Uterus (tissue), 3 donors: ENCODE measurements at regions not wholly inside any gene's neighbourhood (a gene's known extent, or its start where the extent isn't known, plus 50 kb on each side); places are given as distances from the start of the nearest gene placed in this dataset.

Source experiments
- DNase-seq, 2 donors: peaks; one replicate each; pipeline ENCODE4 v3.0.0-alpha.2; 2019 to 2020
- H3K27ac ChIP-seq, 2 donors: fragments of 200-600 bp; sonication (generic); 1 replicate in 1 of 2; 2 replicates in 1 of 2; pipeline ENCODE4 v1.5.1; 2016 to 2018
- H3K27me3 ChIP-seq, 2 donors: fragments of 200-600 bp; sonication (generic); one replicate each; pipeline ENCODE4 v1.5.1; 2018 to 2019; ENCODE audit warnings: control low read depth in 1 of 2
- H3K36me3 ChIP-seq, 2 donors: fragments of 200-600 bp; sonication (generic); one replicate each; pipeline ENCODE4 v1.5.1; 2019; ENCODE audit warnings: control low read depth in 1 of 2
- H3K4me1 ChIP-seq, 2 donors: fragments of 200-600 bp; sonication (generic); one replicate each; pipeline ENCODE4 v1.5.1; 2018 to 2019; ENCODE audit warnings: control low read depth in 1 of 2
- H3K4me3 ChIP-seq, 2 donors: fragments of 200-600 bp; sonication (generic); 1 replicate in 1 of 2; 2 replicates in 1 of 2; pipeline ENCODE4 v1.5.1; 2018 to 2019; ENCODE audit warnings: mild to moderate bottlenecking in 1 of 2
- H3K9me3 ChIP-seq, 2 donors: fragments of 200-600 bp; sonication (generic); one replicate each; pipeline ENCODE4 v1.5.1; 2019; ENCODE audit warnings: control low read depth in 1 of 2
- CTCF ChIP-seq, 4 experiments: fragments of 200-600 bp in 2 of 4; fragments of 450-650 bp in 2 of 4; sonication (generic) in 2 of 4; IDR thresholded peaks; one replicate each; pipeline ENCODE4 v1.5.1; 2016 to 2019; ENCODE audit warnings: antibody characterized with exemption in 4 of 4, mild to moderate bottlenecking in 2 of 4, moderate library complexity in 1 of 4
- POLR2A ChIP-seq, 2 donors: fragments of 450-650 bp; IDR thresholded peaks; one replicate each; pipeline ENCODE4 v1.6.1; 2016; ENCODE audit warnings: antibody characterized with exemption in 2 of 2, mild to moderate bottlenecking in 1 of 2, moderate library complexity in 1 of 2
- intact Hi-C: fragments of 100-400 bp; cut with DNase I; formaldehyde crosslinking; loops from one replicate; pipeline ENCODE4 v1.15.1; 2023; ENCODE audit warnings: low total_unique reads
- donor health status: DM: yes; HTN: yes; CAD: no.

- H3K36me3 ChIP-seq: no peaks in the 10 kb centered on the region
- no peaks in the 10 kb centered on the region for H3K9me3 ChIP-seq
- H3K4me3 ChIP-seq: no peak overlapping the region
- H3K4me1 ChIP-seq: no peaks in the 10 kb centered on the region
- intact Hi-C loops: no loop called here
- H3K27me3 ChIP-seq: no peaks in the 10 kb centered on the region
- DNase-seq: no peak
- H3K27ac ChIP-seq: no peak overlapping the region
- TF ChIP-seq CTCF (IDR thresholded peaks at IDR 0.05) (no peak), POLR2A (IDR thresholded peaks at IDR 0.05) (no peak)
Measured at GRCh38 chr11:106475181-106475580, 397.7 kb downstream of the AASDHPPT start.

GRCh38 chr11:106477776-106478175 is 400.3 kb downstream of the AASDHPPT start:
- no peaks in the 10 kb centered on the region for H3K27me3 ChIP-seq
- intact Hi-C loops: no loop called here
- no peaks in the 10 kb centered on the region for H3K4me1 ChIP-seq
- no peak overlapping the region for H3K4me3 ChIP-seq
- DNase-seq: no peak
- H3K36me3 ChIP-seq: no peaks in the 10 kb centered on the region
- TF ChIP-seq CTCF (IDR thresholded peaks at IDR 0.05) (no peak), POLR2A (IDR thresholded peaks at IDR 0.05) (no peak)
- no peak overlapping the region for H3K27ac ChIP-seq
- no peaks in the 10 kb centered on the region for H3K9me3 ChIP-seq

GRCh38 chr11:106479646-106480045 is 402.2 kb downstream of the AASDHPPT start:
- TF ChIP-seq POLR2A (IDR thresholded peaks at IDR 0.05) (no peak), CTCF (IDR thresholded peaks at IDR 0.05) (no peak)
- Histone ChIP-seq H3K4me3 (no peak overlapping the region), H3K4me1 (no peaks in the 10 kb centered on the region), H3K9me3 (no peaks in the 10 kb centered on the region), H3K27ac (no peak overlapping the region), H3K36me3 (no peaks in the 10 kb centered on the region), H3K27me3 (no peaks in the 10 kb centered on the region)
- no peak for DNase-seq
- intact Hi-C loops: no loop called here

- Histone ChIP-seq H3K9me3 (no peaks in the 10 kb centered on the region), H3K4me3 (no peak overlapping the region), H3K36me3 (peaks cover 0 to 1% of the 10 kb centered on the region in 2 donors), H3K27ac (no peak overlapping the region), H3K4me1 (no peaks in the 10 kb centered on the region), H3K27me3 (no peaks in the 10 kb centered on the region)
- no peak for DNase-seq
- intact Hi-C loops: no loop called here
- no peak for TF ChIP-seq POLR2A (IDR thresholded peaks at IDR 0.05)
- no peak for TF ChIP-seq CTCF (IDR thresholded peaks at IDR 0.05)
Measured at GRCh38 chr11:106480581-106481190, 403.2 kb downstream of the AASDHPPT start.

- Histone ChIP-seq H3K36me3 (peaks cover 0 to 3% of the 10 kb centered on the region in 2 donors), H3K4me1 (no peaks in the 10 kb centered on the region), H3K4me3 (no peak overlapping the region), H3K27me3 (no peaks in the 10 kb centered on the region), H3K9me3 (no peaks in the 10 kb centered on the region), H3K27ac (no peak overlapping the region)
- DNase-seq: no peak
- TF ChIP-seq POLR2A (IDR thresholded peaks at IDR 0.05) (no peak), CTCF (IDR thresholded peaks at IDR 0.05) (no peak)
- intact Hi-C loops: no loop called here
Measured at GRCh38 chr11:106482917-106483785, 405.7 kb downstream of the AASDHPPT start.
